RPMI8226 (cell line): ENCODE measurements at regions not wholly inside any gene's neighbourhood (a gene's known extent, or its start where the extent isn't known, plus 50 kb on each side); places are given as distances from the start of the nearest gene placed in this dataset.
"Not testable (repeated sequence)": the region's sequence is repeated elsewhere in the genome, so short reads cannot be mapped to it uniquely, and the experiment has no call there.

Experiments used
- DNase-seq: peaks from one replicate; pipeline ENCODE4 v3.0.0-alpha.2; 2015

GRCh38 chr22:27300536-27301285, 500.8 kb downstream of the MN1 start:
- DNase-seq, result no peak

- no peak for DNase-seq
Measured at GRCh38 chr22:27302501-27302900, 499.1 kb downstream of the MN1 start.

- DNase-seq, result no peak
Measured at GRCh38 chr22:27303718-27304117, 497.8 kb downstream of the MN1 start.

- DNase-seq, result no peak
Measured at GRCh38 chr22:27306771-27307170, 494.8 kb downstream of the MN1 start.

GRCh38 chr22:27307545-27308247, 493.9 kb downstream of the MN1 start:
- DNase-seq, result no peak

GRCh38 chr22:27308513-27308912, 493.0 kb downstream of the MN1 start:
- DNase-seq, result no peak

GRCh38 chr22:27309697-27310096, 491.9 kb downstream of the MN1 start:
- no peak for DNase-seq

GRCh38 chr22:27310966-27311697, 490.4 kb downstream of the MN1 start:
- no peak for DNase-seq

GRCh38 chr22:27311698-27312550, 489.6 kb downstream of the MN1 start:
- no peak for DNase-seq

GRCh38 chr22:27312565-27312964, 489.0 kb downstream of the MN1 start:
- no peak for DNase-seq

- no peak for DNase-seq
Measured at GRCh38 chr22:27312966-27313855, 488.3 kb downstream of the MN1 start.

- DNase-seq, result no peak
Measured at GRCh38 chr22:27314276-27314807, 487.2 kb downstream of the MN1 start.

- DNase-seq, result no peak
Measured at GRCh38 chr22:27315833-27316232, 485.7 kb downstream of the MN1 start.

- peak; percentile 43 for DNase-seq
Measured at GRCh38 chr22:27317096-27317495, 484.5 kb downstream of the MN1 start.

- DNase-seq, result no peak
Measured at GRCh38 chr22:27317971-27318428, 483.6 kb downstream of the MN1 start.

- DNase-seq, result peak; percentile 37
Measured at GRCh38 chr22:27318516-27318915, 483.0 kb downstream of the MN1 start.

GRCh38 chr22:27323661-27324060, 477.9 kb downstream of the MN1 start:
- DNase-seq, result no peak

GRCh38 chr22:27324908-27325307, 476.6 kb downstream of the MN1 start:
- DNase-seq, result not testable (repeated sequence)

- DNase-seq, result no peak
Measured at GRCh38 chr22:27327497-27327896, 474.1 kb downstream of the MN1 start.

GRCh38 chr22:27327981-27328721, 473.4 kb downstream of the MN1 start:
- no peak for DNase-seq
